GM12872 (cell line): ENCODE measurements at regions not wholly inside any gene's neighbourhood (a gene's known extent, or its start where the extent isn't known, plus 50 kb on each side); places are given as distances from the start of the nearest gene placed in this dataset.

Experiments
- CTCF ChIP-seq: IDR thresholded peaks from 3 replicates; pipeline ENCODE4 v1.5.1; 2011; ENCODE audit warnings: low read depth, mild to moderate bottlenecking, low read length, moderate library complexity; ENCODE audit not compliant: insufficient read depth

GRCh38 chr18:66168685-66169235, 417.9 kb downstream of the CDH7 start:
- TF ChIP-seq CTCF: no peak

GRCh38 chr18:66167829-66168684, 417.2 kb downstream of the CDH7 start:
- TF ChIP-seq CTCF: no peak

- TF ChIP-seq CTCF: no peak
Observed at GRCh38 chr18:66160007-66160406, 409.2 kb downstream of the CDH7 start.

- no peak for TF ChIP-seq CTCF
Observed at GRCh38 chr18:66159451-66159850, 408.6 kb downstream of the CDH7 start.

GRCh38 chr18:66156946-66157687, 406.3 kb downstream of the CDH7 start:
- TF ChIP-seq CTCF: no peak

GRCh38 chr18:66150650-66151049, 399.8 kb downstream of the CDH7 start:
- TF ChIP-seq CTCF: no peak

GRCh38 chr18:66143029-66143428, 392.2 kb downstream of the CDH7 start:
- no peak for TF ChIP-seq CTCF
